Lung (tissue), 11 donors: ENCODE measurements at regions not wholly inside any gene's neighbourhood (a gene's known extent, or its start where the extent isn't known, plus 50 kb on each side); places are given as distances from the start of the nearest gene placed in this dataset.

ENCODE experiments used
- ATAC-seq: fragments of 200-7000 bp; cut with Tn5 transposase; one replicate; pipeline ENCODE4 v1.9.1; 2020; ENCODE audit warnings: moderate number of reproducible peaks; ENCODE audit not compliant: insufficient read depth, low FRiP score
- DNase-seq, 3 donors: peaks; one replicate each; pipeline ENCODE4 v3.0.0-alpha.2; 2013 to 2017
- H3K27ac ChIP-seq, 2 donors: one replicate each; pipeline ENCODE4 v1.5.1; 2013; ENCODE audit warnings: mild to moderate bottlenecking in 2 of 2, moderate library complexity in 2 of 2, control low read depth in 1 of 2, inconsistent platforms in 1 of 2, low read depth in 1 of 2, low read length in 1 of 2
- H3K27me3 ChIP-seq, 3 donors: one replicate each; pipeline ENCODE4 v1.5.1; 2013; ENCODE audit warnings: low read length in 2 of 3; ENCODE audit not compliant: control insufficient read depth in 3 of 3, insufficient read depth in 3 of 3
- H3K36me3 ChIP-seq, 4 donors: one replicate each; pipeline ENCODE4 v1.5.1; 2013; ENCODE audit warnings: low read length in 4 of 4, mild to moderate bottlenecking in 1 of 4, moderate library complexity in 1 of 4; ENCODE audit not compliant: control insufficient read depth in 4 of 4, insufficient read depth in 4 of 4
- H3K4me1 ChIP-seq, 5 donors: one replicate each; pipeline ENCODE4 v1.5.1; 2013; ENCODE audit warnings: low read length in 5 of 5, mild to moderate bottlenecking in 2 of 5, moderate library complexity in 1 of 5; ENCODE audit not compliant: control insufficient read depth in 5 of 5, insufficient read depth in 5 of 5
- H3K4me3 ChIP-seq: one replicate; pipeline ENCODE4 v1.5.1; 2013; ENCODE audit warnings: mild to moderate bottlenecking, control low read depth, moderate library complexity
- H3K9ac ChIP-seq, 2 donors: one replicate each; pipeline ENCODE4 v1.5.1; 2013; ENCODE audit warnings: low read length in 2 of 2, control low read depth in 1 of 2; ENCODE audit not compliant: insufficient read depth in 1 of 2
- H3K9me3 ChIP-seq, 4 donors: one replicate each; pipeline ENCODE4 v1.5.1; 2013; ENCODE audit warnings: low read length in 3 of 4, mild to moderate bottlenecking in 1 of 4, moderate library complexity in 1 of 4; ENCODE audit not compliant: control insufficient read depth in 4 of 4, insufficient read depth in 3 of 4
- WGBS, 2 donors: extraction: QIAGEN DNeasy Blood & Tissue Kit; methylation state at CpG; one replicate each; pipeline ENCODE4 v1.1.7; 2013; 5-methylcytosine and 5-hydroxymethylcytosine counted together
- TF ChIP-seq, protein P1 (sequence below): IDR thresholded peaks from 2 replicates; pipeline ENCODE4 v1.5.1; 2012; ENCODE audit warnings: mild to moderate bottlenecking; ENCODE audit errors: control extremely low read depth, extremely low read depth
- donor health status: control.
- donor health status: control.
- donor health status: Bipolar disorder and iron deficiency.
- donor health status: healthy.
- donor health status: DM: yes; HTN: yes; CAD: no.

DNA sequence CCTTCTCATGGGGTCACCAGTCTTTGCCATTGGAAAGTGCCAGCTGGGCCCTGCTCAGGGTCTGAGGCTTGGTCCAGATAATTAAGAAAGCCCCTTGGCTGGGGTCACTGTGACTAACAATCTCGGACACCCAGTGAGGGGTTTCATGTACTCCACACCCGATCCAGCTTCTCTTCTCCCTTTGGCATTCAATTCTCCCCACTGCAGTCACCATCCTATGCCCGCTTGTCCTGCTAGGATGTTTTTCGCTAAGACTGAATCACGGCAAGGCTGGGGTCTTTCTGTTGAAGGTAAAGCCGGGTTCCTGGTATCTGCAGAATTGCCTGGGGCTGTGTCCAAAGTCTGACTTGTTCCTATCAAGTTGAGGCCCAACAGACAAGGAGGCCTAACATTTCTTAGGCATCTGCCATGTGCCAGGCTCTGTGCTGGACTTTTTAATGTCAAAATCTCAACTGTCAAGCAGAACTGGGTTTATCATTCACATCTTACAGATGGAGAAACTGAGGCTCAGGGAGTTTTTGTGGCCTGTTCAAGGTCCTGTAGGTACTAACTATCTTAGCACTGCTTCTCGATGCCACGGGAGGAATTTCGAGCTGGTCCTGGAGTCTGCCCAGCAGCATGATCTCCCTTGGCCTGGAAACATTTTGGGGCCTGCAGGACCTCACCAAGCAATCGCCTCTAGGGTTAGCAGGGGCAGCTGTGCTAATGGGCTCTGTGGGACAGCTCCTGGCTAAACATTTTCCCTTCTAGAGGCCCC is 142.0 kb upstream of the ALDH1B1 start:
- H3K36me3 ChIP-seq: no peaks in the 10 kb centered on the region
- no peak for DNase-seq
- no peak overlapping the region for H3K9ac ChIP-seq
- no peak overlapping the region for H3K4me3 ChIP-seq
- H3K27me3 ChIP-seq: no peaks in the 10 kb centered on the region
- TF ChIP-seq, protein P1, sequence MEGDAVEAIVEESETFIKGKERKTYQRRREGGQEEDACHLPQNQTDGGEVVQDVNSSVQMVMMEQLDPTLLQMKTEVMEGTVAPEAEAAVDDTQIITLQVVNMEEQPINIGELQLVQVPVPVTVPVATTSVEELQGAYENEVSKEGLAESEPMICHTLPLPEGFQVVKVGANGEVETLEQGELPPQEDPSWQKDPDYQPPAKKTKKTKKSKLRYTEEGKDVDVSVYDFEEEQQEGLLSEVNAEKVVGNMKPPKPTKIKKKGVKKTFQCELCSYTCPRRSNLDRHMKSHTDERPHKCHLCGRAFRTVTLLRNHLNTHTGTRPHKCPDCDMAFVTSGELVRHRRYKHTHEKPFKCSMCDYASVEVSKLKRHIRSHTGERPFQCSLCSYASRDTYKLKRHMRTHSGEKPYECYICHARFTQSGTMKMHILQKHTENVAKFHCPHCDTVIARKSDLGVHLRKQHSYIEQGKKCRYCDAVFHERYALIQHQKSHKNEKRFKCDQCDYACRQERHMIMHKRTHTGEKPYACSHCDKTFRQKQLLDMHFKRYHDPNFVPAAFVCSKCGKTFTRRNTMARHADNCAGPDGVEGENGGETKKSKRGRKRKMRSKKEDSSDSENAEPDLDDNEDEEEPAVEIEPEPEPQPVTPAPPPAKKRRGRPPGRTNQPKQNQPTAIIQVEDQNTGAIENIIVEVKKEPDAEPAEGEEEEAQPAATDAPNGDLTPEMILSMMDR: no peak
- whole genome bisulfite sequencing, 2 donors: 84 to 85% methylated on average over 10 of the region's 10 CpGs
- H3K27ac ChIP-seq: no peak overlapping the region
- no peaks in the 10 kb centered on the region for H3K4me1 ChIP-seq
- peaks cover 0 to 7% (median 2%) of the 10 kb centered on the region in 4 donors for H3K9me3 ChIP-seq
- no peak for ATAC-seq

DNA sequence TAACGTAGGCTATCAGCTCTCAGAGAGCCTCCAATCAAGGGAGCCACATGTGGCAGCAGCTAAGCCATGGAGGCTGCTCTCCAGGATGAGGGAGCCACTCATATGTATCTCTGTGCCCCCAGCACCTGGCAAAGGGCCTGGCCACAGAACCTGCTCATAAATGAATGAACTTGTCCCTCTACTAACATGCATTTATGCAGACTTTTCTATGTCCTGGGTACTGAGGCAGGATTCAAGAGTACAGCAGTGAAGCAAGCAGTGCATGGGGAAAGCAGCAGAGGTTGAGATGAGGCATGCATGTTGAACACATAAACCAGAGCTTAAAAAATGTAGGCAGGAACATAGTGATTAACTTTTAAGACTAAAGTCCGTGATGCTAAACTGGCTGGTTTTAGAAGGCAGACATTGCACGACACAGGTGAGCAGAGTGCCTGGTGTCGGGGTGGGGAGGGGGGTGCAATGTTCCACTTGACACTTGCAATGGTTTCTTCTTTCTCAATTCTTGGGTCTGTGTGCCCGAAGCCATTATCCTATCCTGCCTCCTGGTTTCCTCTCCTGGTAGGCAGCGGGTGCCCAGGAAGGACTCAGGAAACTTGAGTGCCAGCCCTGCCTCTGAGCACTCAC is 142.8 kb upstream of the ALDH1B1 start:
- Histone ChIP-seq H3K4me1 (no peaks in the 10 kb centered on the region), H3K4me3 (no peak overlapping the region), H3K27me3 (no peaks in the 10 kb centered on the region), H3K36me3 (no peaks in the 10 kb centered on the region), H3K27ac (no peak overlapping the region), H3K9me3 (peaks cover 0 to 7% (median 2%) of the 10 kb centered on the region in 4 donors), H3K9ac (no peak overlapping the region)
- 80 to 90% methylated on average over 6 of the region's 6 CpGs for WGBS, 2 donors
- TF ChIP-seq, protein P1: no peak
- DNase-seq (no peak), ATAC-seq (no peak)

DNA sequence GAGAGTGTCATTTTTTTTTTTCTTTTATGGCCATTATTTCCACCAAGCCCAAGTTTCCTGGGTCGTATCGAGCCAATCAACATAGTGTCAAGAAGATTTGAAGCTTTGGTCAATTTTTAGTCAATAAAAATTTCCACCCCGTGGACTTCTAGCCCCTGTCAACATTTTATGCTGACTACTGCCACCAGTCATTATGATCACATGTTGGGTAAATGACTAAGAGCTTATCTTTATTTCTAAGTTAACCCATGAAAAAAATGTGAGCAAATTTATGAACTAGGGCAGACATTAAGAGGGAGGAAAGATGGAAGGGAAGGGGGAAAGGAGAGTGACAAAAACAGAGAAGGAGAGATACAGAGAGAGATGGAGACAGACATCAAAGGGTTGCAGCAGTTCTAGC is 143.5 kb upstream of the ALDH1B1 start:
- 83 to 87% methylated on average over 3 of the region's 3 CpGs for WGBS, 2 donors
- Histone ChIP-seq H3K9ac (no peak overlapping the region), H3K36me3 (no peaks in the 10 kb centered on the region), H3K27ac (no peak overlapping the region), H3K9me3 (peaks cover 0 to 7% (median 2%) of the 10 kb centered on the region in 4 donors), H3K27me3 (no peaks in the 10 kb centered on the region), H3K4me1 (no peaks in the 10 kb centered on the region), H3K4me3 (no peak overlapping the region)
- no peak for ATAC-seq
- TF ChIP-seq, protein P1: no peak
- DNase-seq: no peak
